ENCODE measurements at regions not wholly inside any gene's neighbourhood (a gene's known extent, or its start where the extent isn't known, plus 50 kb on each side); places are given as distances from the start of the nearest gene placed in this dataset.

DNA sequence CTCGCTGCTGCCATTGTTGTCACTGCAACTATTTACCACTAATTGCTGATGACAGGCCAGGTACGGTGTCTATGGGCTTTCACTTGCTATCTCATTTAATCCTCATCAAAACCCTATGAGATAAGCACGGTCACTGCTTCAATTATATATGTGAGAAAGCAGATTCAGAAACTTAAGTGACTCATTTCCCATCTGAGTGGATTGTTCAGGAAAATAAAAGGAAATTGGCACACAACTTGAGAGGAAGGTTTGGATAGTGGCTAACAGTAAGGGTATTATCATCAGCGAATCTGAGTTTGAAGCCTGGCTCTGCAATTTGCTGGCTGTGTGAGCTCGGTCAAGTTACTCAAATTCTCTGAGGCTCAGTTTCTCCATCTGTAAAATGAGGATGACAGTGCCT lies 196.0 kb downstream of the KCNS3 start:
- WGBS = 94% methylated on average over 5 of the region's 5 CpGs
- no peak overlapping the region for H3K4me3 ChIP-seq
- no peaks in the 10 kb centered on the region for H3K27me3 ChIP-seq (replicated peaks; ENCODE audit: insufficient read depth)
- intact Hi-C loops (cut with DNase I) = no loop called here
- no peak for DNase-seq (ENCODE audit: low spot score)
- H3K4me1 ChIP-seq (replicated peaks) = no peaks in the 10 kb centered on the region
- H3K27ac ChIP-seq = no peak overlapping the region
- TF ChIP-seq POLR2A (IDR thresholded peaks at IDR 0.05) = no peak
- TF ChIP-seq POLR2AphosphoS5 (IDR thresholded peaks at IDR 0.05) = no peak
- TF ChIP-seq, protein P1, sequence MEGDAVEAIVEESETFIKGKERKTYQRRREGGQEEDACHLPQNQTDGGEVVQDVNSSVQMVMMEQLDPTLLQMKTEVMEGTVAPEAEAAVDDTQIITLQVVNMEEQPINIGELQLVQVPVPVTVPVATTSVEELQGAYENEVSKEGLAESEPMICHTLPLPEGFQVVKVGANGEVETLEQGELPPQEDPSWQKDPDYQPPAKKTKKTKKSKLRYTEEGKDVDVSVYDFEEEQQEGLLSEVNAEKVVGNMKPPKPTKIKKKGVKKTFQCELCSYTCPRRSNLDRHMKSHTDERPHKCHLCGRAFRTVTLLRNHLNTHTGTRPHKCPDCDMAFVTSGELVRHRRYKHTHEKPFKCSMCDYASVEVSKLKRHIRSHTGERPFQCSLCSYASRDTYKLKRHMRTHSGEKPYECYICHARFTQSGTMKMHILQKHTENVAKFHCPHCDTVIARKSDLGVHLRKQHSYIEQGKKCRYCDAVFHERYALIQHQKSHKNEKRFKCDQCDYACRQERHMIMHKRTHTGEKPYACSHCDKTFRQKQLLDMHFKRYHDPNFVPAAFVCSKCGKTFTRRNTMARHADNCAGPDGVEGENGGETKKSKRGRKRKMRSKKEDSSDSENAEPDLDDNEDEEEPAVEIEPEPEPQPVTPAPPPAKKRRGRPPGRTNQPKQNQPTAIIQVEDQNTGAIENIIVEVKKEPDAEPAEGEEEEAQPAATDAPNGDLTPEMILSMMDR (IDR thresholded peaks at IDR 0.05) = no peak
- H3K36me3 ChIP-seq = no peaks in the 10 kb centered on the region
- no peaks in the 10 kb centered on the region for H3K9me3 ChIP-seq

DNA sequence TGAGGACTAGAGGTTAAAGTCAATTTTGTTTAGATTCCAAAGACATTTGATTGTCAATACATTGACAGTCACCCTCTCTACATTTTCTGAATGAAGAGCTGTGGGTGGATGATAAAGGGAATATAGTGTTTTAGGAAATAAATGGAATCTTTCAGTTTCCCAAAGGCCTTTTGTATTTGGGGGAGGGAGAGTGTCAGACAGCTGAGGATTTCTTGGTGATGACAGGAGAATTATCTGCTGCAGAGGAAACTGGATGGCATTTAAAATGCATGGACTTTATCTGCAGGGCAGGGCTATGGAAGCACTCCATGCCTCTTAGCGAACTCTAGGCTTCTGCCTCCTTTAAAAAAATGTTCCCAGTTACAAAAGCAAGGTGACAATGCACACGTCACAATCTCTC lies 195.1 kb downstream of the KCNS3 start:
- Histone ChIP-seq H3K36me3 (no peaks in the 10 kb centered on the region), H3K9me3 (no peaks in the 10 kb centered on the region), H3K4me1 (replicated peaks) (no peaks in the 10 kb centered on the region), H3K4me3 (no peak overlapping the region), H3K27ac (no peak overlapping the region), H3K27me3 (replicated peaks; ENCODE audit: insufficient read depth) (no peaks in the 10 kb centered on the region)
- WGBS = 83% methylated on average over 2 of the region's 2 CpGs
- DNase-seq (ENCODE audit: low spot score) = no peak
- intact Hi-C loops (cut with DNase I) = no loop called here
- TF ChIP-seq, protein P1 (IDR thresholded peaks at IDR 0.05) = no peak
- TF ChIP-seq POLR2AphosphoS5 (IDR thresholded peaks at IDR 0.05) (no peak), POLR2A (IDR thresholded peaks at IDR 0.05) (no peak)

DNA sequence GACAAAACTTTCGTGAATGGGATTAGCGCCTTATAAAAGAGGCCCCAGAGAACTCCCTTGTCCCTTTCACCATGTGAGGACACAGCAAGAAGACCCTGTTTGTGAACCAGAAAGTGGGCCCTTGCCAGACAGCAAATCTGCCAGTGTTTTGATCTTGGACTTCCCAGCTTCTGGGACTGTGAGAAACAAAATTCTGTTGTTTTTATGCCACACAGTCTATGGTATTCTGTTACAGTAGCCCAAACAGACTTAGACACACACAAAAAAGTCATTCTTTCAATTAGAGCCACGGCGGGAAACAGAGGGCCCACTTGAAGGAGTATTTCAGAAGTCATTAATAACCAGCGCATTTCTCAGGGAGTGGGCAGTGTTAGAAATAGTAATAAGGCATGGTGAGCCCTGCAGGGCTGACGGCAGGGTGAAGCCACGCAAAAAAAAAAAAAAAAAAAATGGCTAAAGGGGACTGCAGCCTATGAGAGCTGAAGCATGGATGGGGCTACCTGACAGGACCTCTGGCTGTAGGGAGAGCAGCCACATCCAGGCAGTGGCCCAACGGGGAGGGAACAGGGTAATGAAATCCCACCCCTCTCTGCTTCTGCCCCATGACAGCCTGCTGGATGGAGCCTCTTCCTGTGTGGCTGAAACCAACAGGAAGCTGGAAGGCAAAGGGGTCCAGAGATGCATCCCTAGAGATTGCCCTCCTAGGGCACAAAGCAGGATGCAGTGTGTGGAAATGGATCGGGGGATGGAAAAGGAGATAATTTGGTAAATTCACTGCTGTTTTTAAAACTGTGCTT lies 189.3 kb downstream of the KCNS3 start:
- Histone ChIP-seq H3K27me3 (replicated peaks; ENCODE audit: insufficient read depth) (no peaks in the 10 kb centered on the region), H3K36me3 (no peaks in the 10 kb centered on the region), H3K4me1 (replicated peaks) (no peaks in the 10 kb centered on the region), H3K4me3 (no peak overlapping the region), H3K27ac (no peak overlapping the region), H3K9me3 (no peaks in the 10 kb centered on the region)
- WGBS = 72% methylated on average over 9 of the region's 9 CpGs
- intact Hi-C loops (cut with DNase I) = no loop called here
- DNase-seq (ENCODE audit: low spot score) = no peak
- no peak for TF ChIP-seq POLR2A (IDR thresholded peaks at IDR 0.05)
- TF ChIP-seq, protein P1 (IDR thresholded peaks at IDR 0.05) = no peak
- no peak for TF ChIP-seq POLR2AphosphoS5 (IDR thresholded peaks at IDR 0.05)

DNA sequence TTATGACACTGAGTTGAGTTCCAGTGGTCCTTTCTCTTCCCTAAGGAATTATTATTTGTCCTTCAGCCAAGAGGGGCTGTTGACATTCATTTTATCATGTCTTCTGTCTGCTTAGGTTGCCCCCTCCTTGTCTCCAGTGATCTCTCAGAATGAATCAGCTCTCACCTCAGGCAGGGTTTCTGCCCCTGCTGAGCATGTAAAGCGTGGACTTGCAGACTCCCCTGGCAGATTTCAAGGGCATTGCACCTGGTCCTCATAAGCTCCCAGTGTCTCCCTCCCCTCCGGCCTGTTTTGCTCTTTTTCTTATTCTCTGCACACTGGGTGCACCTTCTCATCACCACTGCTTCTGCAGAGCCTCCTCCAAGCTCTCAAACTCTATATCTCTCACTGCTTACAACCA lies 188.4 kb downstream of the KCNS3 start:
- Histone ChIP-seq H3K9me3 (no peaks in the 10 kb centered on the region), H3K4me1 (replicated peaks) (no peaks in the 10 kb centered on the region), H3K36me3 (no peaks in the 10 kb centered on the region), H3K27me3 (replicated peaks; ENCODE audit: insufficient read depth) (no peaks in the 10 kb centered on the region), H3K4me3 (no peak overlapping the region), H3K27ac (no peak overlapping the region)
- TF ChIP-seq, protein P1 (IDR thresholded peaks at IDR 0.05) = no peak
- TF ChIP-seq POLR2AphosphoS5 (IDR thresholded peaks at IDR 0.05) = no peak
- no peak for TF ChIP-seq POLR2A (IDR thresholded peaks at IDR 0.05)
- intact Hi-C loops (cut with DNase I) = no loop called here
- DNase-seq (ENCODE audit: low spot score) = no peak
- 88% methylated on average over 2 of the region's 2 CpGs for WGBS

DNA sequence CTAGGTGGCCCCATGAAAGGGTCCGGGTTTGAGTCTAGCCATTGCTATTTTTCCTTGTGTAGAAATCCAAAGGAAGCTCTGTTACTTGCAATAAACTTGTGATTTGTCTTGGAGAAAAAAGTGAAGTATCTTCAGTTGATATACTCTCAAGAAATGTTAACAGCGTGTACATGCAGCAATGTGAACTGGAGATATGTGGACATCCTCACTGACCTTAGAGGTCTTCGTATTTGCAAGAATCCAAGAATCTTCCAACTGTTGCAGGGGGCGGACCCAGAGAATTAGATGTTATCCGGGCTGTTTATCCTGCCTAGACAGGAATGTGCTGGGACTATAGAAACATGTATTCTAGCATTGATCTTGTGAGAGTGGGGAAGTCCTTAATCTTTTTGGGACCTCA lies 187.6 kb downstream of the KCNS3 start:
- H3K27me3 ChIP-seq (replicated peaks; ENCODE audit: insufficient read depth) = no peaks in the 10 kb centered on the region
- H3K9me3 ChIP-seq = no peaks in the 10 kb centered on the region
- no peaks in the 10 kb centered on the region for H3K36me3 ChIP-seq
- TF ChIP-seq, protein P1 (IDR thresholded peaks at IDR 0.05) = no peak
- TF ChIP-seq POLR2A (IDR thresholded peaks at IDR 0.05) = no peak
- no peak for TF ChIP-seq POLR2AphosphoS5 (IDR thresholded peaks at IDR 0.05)
- no peak overlapping the region for H3K4me3 ChIP-seq
- no peaks in the 10 kb centered on the region for H3K4me1 ChIP-seq (replicated peaks)
- intact Hi-C loops (cut with DNase I) = no loop called here
- H3K27ac ChIP-seq = no peak overlapping the region
- WGBS = 58% methylated on average over 5 of the region's 5 CpGs
- DNase-seq (ENCODE audit: low spot score) = no peak
